CD4-positive, alpha-beta memory T cell (primary cell): ENCODE measurements at regions not wholly inside any gene's neighbourhood (a gene's known extent, or its start where the extent isn't known, plus 50 kb on each side); places are given as distances from the start of the nearest gene placed in this dataset.

Source experiments
- CTCF ChIA-PET: fragments of 350-600 bp; sonication (Branson Sonifier 250); formaldehyde crosslinking; loops from one replicate; lab custom pipeline; 2021; ENCODE audit warnings: inconsistent platforms; ENCODE audit not compliant: partially characterized antibody; lab: Charles Lee
- POLR2A ChIA-PET: fragments of 350-600 bp; sonication (Branson Sonifier 250); formaldehyde crosslinking; loops from one replicate; lab custom pipeline; 2021; ENCODE audit not compliant: partially characterized antibody; lab: Charles Lee
- DNase-seq, 5 donors: peaks; one replicate each; pipeline versions ENCODE4 v3.0.0 to v3.0.0-alpha.2; 2020 to 2022; ENCODE audit warnings: mixed read lengths in 1 of 5
- H3K27ac ChIP-seq: one replicate; pipeline ENCODE4 v1.7.0; 2013; ENCODE audit warnings: low read depth, low read length
- H3K27me3 ChIP-seq: 2 replicates; pipeline ENCODE4 v1.7.0; 2013; ENCODE audit warnings: mild to moderate bottlenecking, low read length, moderate library complexity; ENCODE audit not compliant: insufficient read depth
- H3K36me3 ChIP-seq: 2 replicates; pipeline ENCODE4 v1.7.0; 2013; ENCODE audit warnings: mild to moderate bottlenecking, low read length, moderate library complexity; ENCODE audit not compliant: insufficient read depth
- H3K4me1 ChIP-seq: 2 replicates; pipeline ENCODE4 v1.7.0; 2013; ENCODE audit warnings: mild to moderate bottlenecking, low read length, moderate library complexity; ENCODE audit not compliant: insufficient read depth
- H3K4me3 ChIP-seq, 2 donors: one replicate each; pipeline ENCODE4 v1.7.0; 2013; ENCODE audit warnings: low read length in 2 of 2, mild to moderate bottlenecking in 1 of 2
- H3K9me3 ChIP-seq, 2 donors: one replicate each; pipeline ENCODE4 v1.7.0; 2013; ENCODE audit warnings: low read length in 2 of 2, control low read depth in 1 of 2; ENCODE audit not compliant: control insufficient read depth in 1 of 2
- H3K27ac Mint-ChIP-seq, 7 donors: one replicate each; pipeline ENCODE4 v1.8.0; 2020 to 2021; ENCODE audit warnings: mixed read lengths in 7 of 7, mild to moderate bottlenecking in 6 of 7, inconsistent platforms in 3 of 7, moderate library complexity in 3 of 7
- H3K27me3 Mint-ChIP-seq, 2 donors: one replicate each; pipeline ENCODE4 v1.8.0; 2020 to 2021; ENCODE audit warnings: mixed read lengths in 2 of 2
- H3K36me3 Mint-ChIP-seq, 2 donors: one replicate each; pipeline ENCODE4 v1.8.0; 2020 to 2021; ENCODE audit warnings: mixed read lengths in 2 of 2, inconsistent platforms in 1 of 2, mild to moderate bottlenecking in 1 of 2
- H3K4me1 Mint-ChIP-seq, 4 donors: one replicate each; pipeline ENCODE4 v1.8.0; 2020 to 2021; ENCODE audit warnings: mixed read lengths in 4 of 4, mild to moderate bottlenecking in 1 of 4
- H3K4me3 Mint-ChIP-seq, 8 donors: one replicate each; pipeline ENCODE4 v1.8.0; 2020 to 2021; ENCODE audit warnings: mixed read lengths in 8 of 8, mild to moderate bottlenecking in 7 of 8, moderate library complexity in 6 of 8, inconsistent platforms in 3 of 8
- H3K9me3 Mint-ChIP-seq, 8 donors: one replicate each; pipeline ENCODE4 v1.8.0; 2020 to 2021; ENCODE audit warnings: mixed read lengths in 8 of 8, mild to moderate bottlenecking in 5 of 8, inconsistent platforms in 3 of 8, moderate library complexity in 1 of 8
- intact Hi-C: fragments of 100-400 bp; cut with micrococcal nuclease; formaldehyde crosslinking; loops from one replicate; pipeline ENCODE4 v1.15.1; 2023

- H3K27ac ChIP-seq: no peak overlapping the region
- CTCF ChIA-PET: no interaction called here
Measured at GRCh38 chr3:134704133-134704532, 53.3 kb upstream of the KY start.

GRCh38 chr3:134704556-134704955 is 53.7 kb upstream of the KY start:
- Histone ChIP-seq H3K4me1 (no peaks in the 10 kb centered on the region), H3K27me3 (no peaks in the 10 kb centered on the region), H3K4me3 (no peak overlapping the region), H3K36me3 (no peaks in the 10 kb centered on the region), H3K9me3 (no peaks in the 10 kb centered on the region), H3K27ac (no peak overlapping the region)
- no peak for DNase-seq
- Mint-ChIP-seq H3K27ac (no peak overlapping the region), H3K27me3 (peaks cover 0 to 3% of the 10 kb centered on the region in 2 donors), H3K4me1 (no peaks in the 10 kb centered on the region), H3K36me3 (no peaks in the 10 kb centered on the region), H3K4me3 (no peak overlapping the region), H3K9me3 (peaks cover 0 to 2% (median 0%) of the 10 kb centered on the region in 8 donors)
- ChIA-PET CTCF (no interaction called here), POLR2A (no interaction called here)
- intact Hi-C loops: no loop called here

More at GRCh38 chr3:134704133-134704532, 53.3 kb upstream of the KY start:
- no peaks in the 10 kb centered on the region for H3K36me3 ChIP-seq
- Mint-ChIP-seq H3K27ac (no peak overlapping the region), H3K9me3 (peaks cover 0 to 2% (median 0%) of the 10 kb centered on the region in 8 donors), H3K4me1 (no peaks in the 10 kb centered on the region), H3K36me3 (no peaks in the 10 kb centered on the region), H3K4me3 (no peak overlapping the region), H3K27me3 (peaks cover 2 to 3% of the 10 kb centered on the region in 2 donors)
- no peak overlapping the region for H3K4me3 ChIP-seq
- no peaks in the 10 kb centered on the region for H3K9me3 ChIP-seq
- DNase-seq: no peak
- intact Hi-C loops: no loop called here
- no peaks in the 10 kb centered on the region for H3K4me1 ChIP-seq
- POLR2A ChIA-PET: no interaction called here
- H3K27me3 ChIP-seq: no peaks in the 10 kb centered on the region

GRCh38 chr3:134707908-134708597 is 57.2 kb upstream of the KY start:
- Histone ChIP-seq H3K9me3 (no peaks in the 10 kb centered on the region), H3K4me3 (no peak overlapping the region), H3K27ac (no peak overlapping the region), H3K36me3 (no peaks in the 10 kb centered on the region), H3K4me1 (no peaks in the 10 kb centered on the region), H3K27me3 (no peaks in the 10 kb centered on the region)
- H3K36me3 Mint-ChIP-seq: no peaks in the 10 kb centered on the region
- DNase-seq: no peak
- no peaks in the 10 kb centered on the region for H3K9me3 Mint-ChIP-seq
- ChIA-PET POLR2A (no interaction called here), CTCF (no interaction called here)
- no peaks in the 10 kb centered on the region for H3K4me1 Mint-ChIP-seq
- no peak overlapping the region for H3K4me3 Mint-ChIP-seq
- intact Hi-C loops: no loop called here
- H3K27ac Mint-ChIP-seq: no peak overlapping the region
- no peaks in the 10 kb centered on the region for H3K27me3 Mint-ChIP-seq

DNA sequence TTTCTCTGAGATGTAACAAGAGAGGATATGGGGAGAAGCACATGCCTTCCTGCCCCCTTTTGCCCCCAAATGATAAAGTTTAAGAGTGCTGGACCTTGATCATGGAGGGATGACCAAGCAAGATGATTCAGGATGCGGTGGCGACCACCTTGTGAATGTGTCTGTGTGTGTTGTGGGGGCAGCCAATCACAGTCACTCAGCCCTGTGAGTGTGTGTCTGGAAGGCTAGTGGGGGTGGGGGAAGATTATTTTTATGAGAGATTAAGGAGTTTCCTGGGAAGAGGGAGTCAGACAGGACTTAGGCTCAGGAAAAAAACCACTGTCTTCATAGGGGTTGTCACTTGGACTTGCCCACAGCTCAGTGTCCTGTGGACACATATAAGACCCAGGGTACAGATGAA is 57.8 kb upstream of the KY start:
- Histone ChIP-seq H3K36me3 (no peaks in the 10 kb centered on the region), H3K9me3 (no peaks in the 10 kb centered on the region), H3K4me1 (no peaks in the 10 kb centered on the region), H3K27me3 (no peaks in the 10 kb centered on the region), H3K27ac (no peak overlapping the region), H3K4me3 (no peak overlapping the region)
- Mint-ChIP-seq H3K27ac (no peak overlapping the region), H3K36me3 (no peaks in the 10 kb centered on the region), H3K27me3 (no peaks in the 10 kb centered on the region), H3K4me1 (no peaks in the 10 kb centered on the region), H3K4me3 (no peak overlapping the region), H3K9me3 (no peaks in the 10 kb centered on the region)
- ChIA-PET CTCF (no interaction called here), POLR2A (no interaction called here)
- intact Hi-C loops: no loop called here
- no peak for DNase-seq

DNA sequence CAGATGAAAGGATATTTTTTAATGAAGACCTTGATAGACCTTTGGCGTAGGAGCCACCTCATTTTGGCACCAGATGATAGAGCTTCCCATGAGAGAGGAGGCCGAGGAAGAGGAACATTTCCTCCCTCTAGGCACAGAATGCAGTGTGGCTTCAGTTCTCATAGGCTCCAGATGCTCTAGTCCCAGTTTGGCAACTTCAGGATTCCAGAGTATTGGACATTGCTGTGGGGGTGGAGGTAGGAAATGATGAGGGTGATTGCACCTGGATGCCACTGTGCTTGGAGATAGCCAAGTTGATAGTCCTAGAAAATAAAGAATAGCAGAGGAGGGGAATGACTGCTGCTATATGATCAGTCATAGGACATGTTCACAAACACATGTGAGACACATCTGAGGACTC is 58.3 kb upstream of the KY start:
- H3K27ac Mint-ChIP-seq: no peak overlapping the region
- intact Hi-C loops: no loop called here
- Histone ChIP-seq H3K4me1 (no peaks in the 10 kb centered on the region), H3K9me3 (no peaks in the 10 kb centered on the region), H3K27ac (no peak overlapping the region), H3K36me3 (no peaks in the 10 kb centered on the region), H3K27me3 (no peaks in the 10 kb centered on the region), H3K4me3 (no peak overlapping the region)
- no peak overlapping the region for H3K4me3 Mint-ChIP-seq
- H3K36me3 Mint-ChIP-seq: no peaks in the 10 kb centered on the region
- ChIA-PET POLR2A (no interaction called here), CTCF (no interaction called here)
- no peaks in the 10 kb centered on the region for H3K27me3 Mint-ChIP-seq
- no peaks in the 10 kb centered on the region for H3K9me3 Mint-ChIP-seq
- DNase-seq: no peak
- no peaks in the 10 kb centered on the region for H3K4me1 Mint-ChIP-seq

DNA sequence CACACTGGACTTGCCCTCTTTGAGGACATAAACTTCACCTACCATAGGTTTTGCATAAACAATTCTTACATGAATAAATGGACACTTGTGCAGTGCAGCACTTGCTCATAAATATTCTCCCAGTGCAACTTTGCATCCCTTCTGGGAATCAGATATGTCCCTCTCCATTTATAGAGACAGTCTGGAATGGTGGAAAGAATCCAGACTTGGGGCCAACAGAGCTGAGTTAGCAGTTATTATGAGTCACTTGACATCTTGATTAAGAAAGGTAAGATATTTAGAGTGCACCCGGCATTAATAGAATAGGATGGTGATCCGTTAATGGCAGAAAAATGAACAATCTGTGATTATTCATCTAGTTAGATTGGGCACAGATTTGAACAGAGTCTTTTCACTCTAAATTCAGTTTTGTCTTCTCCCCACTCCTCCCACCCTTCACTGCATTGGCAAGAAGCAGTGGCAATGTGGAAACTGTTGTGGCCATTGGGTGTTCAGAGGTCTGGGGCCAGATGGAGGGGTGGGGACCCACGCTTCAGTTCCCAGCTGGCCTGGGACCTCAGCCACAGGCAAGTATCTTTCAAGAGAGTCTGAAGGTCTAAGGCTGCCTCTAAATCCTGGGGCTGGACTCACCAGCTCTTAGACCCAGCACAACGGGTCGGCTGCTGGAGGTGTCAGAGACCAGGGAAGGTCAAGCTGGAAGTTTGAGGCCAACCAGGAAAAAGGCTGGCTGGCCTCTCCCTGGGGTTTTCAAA is 58.9 kb upstream of the KY start:
- DNase-seq: no peak
- H3K36me3 ChIP-seq: no peaks in the 10 kb centered on the region
- Mint-ChIP-seq H3K36me3 (no peaks in the 10 kb centered on the region), H3K4me3 (no peak overlapping the region), H3K27me3 (no peaks in the 10 kb centered on the region), H3K9me3 (peaks cover 0 to 3% (median 0%) of the 10 kb centered on the region in 8 donors), H3K27ac (no peak overlapping the region), H3K4me1 (no peaks in the 10 kb centered on the region)
- H3K27ac ChIP-seq: no peak overlapping the region
- CTCF ChIA-PET: no interaction called here
- intact Hi-C loops: no loop called here
- no peak overlapping the region for H3K4me3 ChIP-seq
- no peaks in the 10 kb centered on the region for H3K4me1 ChIP-seq
- H3K9me3 ChIP-seq: no peaks in the 10 kb centered on the region
- POLR2A ChIA-PET: no interaction called here
- H3K27me3 ChIP-seq: no peaks in the 10 kb centered on the region

GRCh38 chr3:134710313-134710680 is 59.5 kb upstream of the KY start:
- POLR2A ChIA-PET: no interaction called here
- Mint-ChIP-seq H3K9me3 (peaks cover 0 to 4% (median 0%) of the 10 kb centered on the region in 8 donors), H3K36me3 (no peaks in the 10 kb centered on the region), H3K4me1 (no peaks in the 10 kb centered on the region), H3K27me3 (no peaks in the 10 kb centered on the region), H3K4me3 (no peak overlapping the region), H3K27ac (no peak overlapping the region)
- H3K36me3 ChIP-seq: no peaks in the 10 kb centered on the region
- H3K9me3 ChIP-seq: no peaks in the 10 kb centered on the region
- no peak for DNase-seq
- H3K27ac ChIP-seq: no peak overlapping the region
- intact Hi-C loops: no loop called here
- H3K27me3 ChIP-seq: no peaks in the 10 kb centered on the region
- no peak overlapping the region for H3K4me3 ChIP-seq
- no peaks in the 10 kb centered on the region for H3K4me1 ChIP-seq
- CTCF ChIA-PET: no interaction called here
